OCI-LY7 (cell line): ENCODE measurements at regions not wholly inside any gene's neighbourhood (a gene's known extent, or its start where the extent isn't known, plus 50 kb on each side); places are given as distances from the start of the nearest gene placed in this dataset.

ENCODE experiments used
- EZH2phosphoT487 ChIP-seq: fragments of 200-600 bp; sonication (generic); IDR thresholded peaks from 2 replicates; pipeline ENCODE4 v1.6.1; 2018; ENCODE audit warnings: low read depth, borderline replicate concordance, mild to moderate bottlenecking, mixed run types, antibody characterized with exemption, low read length, moderate library complexity, mixed read lengths
- TF ChIP-seq, protein P1 (sequence below): fragments of 200-600 bp; sonication (generic); conservative IDR thresholded peaks from 2 replicates; pipeline ENCODE4 v1.5.1; 2014; ENCODE audit warnings: mild to moderate bottlenecking, antibody characterized with exemption, low read length, moderate library complexity, mixed read lengths

DNA sequence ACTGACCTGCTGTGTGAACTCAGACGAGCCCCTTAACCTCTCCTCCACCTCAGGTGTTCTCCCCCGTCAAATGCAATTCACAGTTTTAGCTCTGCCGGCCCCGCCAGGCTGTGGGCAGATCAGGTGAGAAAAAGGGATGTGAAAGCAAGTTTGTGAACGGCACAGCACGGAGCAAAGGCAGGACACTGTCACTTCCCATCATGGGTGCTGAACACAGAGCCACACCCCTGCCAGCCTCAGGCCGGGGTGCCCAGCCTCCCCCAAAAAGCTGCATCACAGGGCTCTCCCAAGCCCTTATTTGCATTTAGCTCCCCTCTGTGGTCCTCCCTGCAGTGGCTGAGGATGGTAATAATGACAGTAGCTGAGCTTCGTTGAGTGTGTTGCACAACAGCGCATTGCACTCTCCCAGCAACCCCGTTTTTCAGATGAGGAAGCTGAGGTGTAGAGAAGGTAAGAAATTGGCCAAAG, 88.8 kb upstream of the TNRC6C start:
- TF ChIP-seq, protein P1, sequence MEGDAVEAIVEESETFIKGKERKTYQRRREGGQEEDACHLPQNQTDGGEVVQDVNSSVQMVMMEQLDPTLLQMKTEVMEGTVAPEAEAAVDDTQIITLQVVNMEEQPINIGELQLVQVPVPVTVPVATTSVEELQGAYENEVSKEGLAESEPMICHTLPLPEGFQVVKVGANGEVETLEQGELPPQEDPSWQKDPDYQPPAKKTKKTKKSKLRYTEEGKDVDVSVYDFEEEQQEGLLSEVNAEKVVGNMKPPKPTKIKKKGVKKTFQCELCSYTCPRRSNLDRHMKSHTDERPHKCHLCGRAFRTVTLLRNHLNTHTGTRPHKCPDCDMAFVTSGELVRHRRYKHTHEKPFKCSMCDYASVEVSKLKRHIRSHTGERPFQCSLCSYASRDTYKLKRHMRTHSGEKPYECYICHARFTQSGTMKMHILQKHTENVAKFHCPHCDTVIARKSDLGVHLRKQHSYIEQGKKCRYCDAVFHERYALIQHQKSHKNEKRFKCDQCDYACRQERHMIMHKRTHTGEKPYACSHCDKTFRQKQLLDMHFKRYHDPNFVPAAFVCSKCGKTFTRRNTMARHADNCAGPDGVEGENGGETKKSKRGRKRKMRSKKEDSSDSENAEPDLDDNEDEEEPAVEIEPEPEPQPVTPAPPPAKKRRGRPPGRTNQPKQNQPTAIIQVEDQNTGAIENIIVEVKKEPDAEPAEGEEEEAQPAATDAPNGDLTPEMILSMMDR = no peak
- TF ChIP-seq EZH2phosphoT487 = no peak
